HG02571 (cell line): ENCODE measurements at regions not wholly inside any gene's neighbourhood (a gene's known extent, or its start where the extent isn't known, plus 50 kb on each side); places are given as distances from the start of the nearest gene placed in this dataset.

Experiments
- ATAC-seq: cut with Tn5 transposase; IDR thresholded peaks from one replicate; pipeline ENCODE4 v1.9.1; 2021; ENCODE audit warnings: mild to moderate bottlenecking, moderate library complexity; ENCODE audit not compliant: unreplicated experiment

- ATAC-seq, result peak; percentile 50
These were observed 52.0 kb downstream of the RPP21 start for GRCh38 chr6:30396833-30397479.

- ATAC-seq, result no peak
These were observed 52.7 kb downstream of the RPP21 start for GRCh38 chr6:30397697-30398096.

GRCh38 chr6:30399390-30400058 is 54.6 kb downstream of the RPP21 start:
- no peak for ATAC-seq

- ATAC-seq, result no peak
These were observed 61.0 kb downstream of the RPP21 start for GRCh38 chr6:30405934-30406333.

GRCh38 chr6:30409184-30409583 is 64.2 kb downstream of the RPP21 start:
- ATAC-seq, result no peak

- no peak for ATAC-seq
These were observed 66.7 kb downstream of the RPP21 start for GRCh38 chr6:30411515-30412207.

GRCh38 chr6:30418448-30418847 is 70.9 kb upstream of the HLA-E start:
- ATAC-seq, result no peak

- ATAC-seq, result no peak
These were observed 64.8 kb upstream of the HLA-E start for GRCh38 chr6:30424549-30424948.
